ENCODE measurements at regions not wholly inside any gene's neighbourhood (a gene's known extent, or its start where the extent isn't known, plus 50 kb on each side); places are given as distances from the start of the nearest gene placed in this dataset.

DNA sequence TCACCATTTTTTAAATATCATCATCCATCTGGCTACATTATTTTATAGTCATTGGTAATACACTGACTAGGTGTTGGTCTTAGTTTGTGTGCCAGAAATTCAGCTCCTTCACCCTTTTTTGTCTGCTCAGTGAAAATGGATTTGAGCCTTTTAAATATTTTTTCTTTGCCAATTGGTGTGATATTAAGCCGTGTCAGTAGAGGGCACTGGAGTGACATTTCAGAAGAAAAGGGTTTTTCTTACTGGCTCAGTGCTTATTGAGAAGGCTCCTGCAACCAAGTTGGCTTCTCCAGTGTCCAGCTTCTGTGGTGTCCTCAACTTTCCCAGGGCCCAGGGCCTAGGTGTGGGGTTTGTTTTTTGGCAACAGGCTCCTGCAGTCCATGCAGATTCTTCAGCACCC, 546.6 kb downstream of the DACH1 start:
- no peak for TF ChIP-seq POLR2AphosphoS5 (IDR thresholded peaks at IDR 0.05; ENCODE audit: insufficient read depth, low read depth, low read length)
- peak; percentile 18 to 49 for TF ChIP-seq CTCF (IDR thresholded peaks at IDR 0.05; ENCODE audit: extremely low read depth in 1 of 2, insufficient read depth in 1 of 2, low read depth in 1 of 2, low read length in 2 of 2)
- no peak for TF ChIP-seq FOS (IDR thresholded peaks at IDR 0.05; ENCODE audit: borderline replicate concordance, insufficient read depth, low read length)
- no peak for TF ChIP-seq EZH2 (IDR thresholded peaks at IDR 0.05; ENCODE audit: borderline replicate concordance, low read depth, low read length, severe bottlenecking)
- TF ChIP-seq JUN (IDR thresholded peaks at IDR 0.05; ENCODE audit: borderline replicate concordance, insufficient read depth, insufficient read length, low read depth) = no peak
- TF ChIP-seq GATA2 (IDR thresholded peaks at IDR 0.05; ENCODE audit: insufficient read depth, insufficient read length, low read depth, low read length) = no peak
- TF ChIP-seq POLR2A (IDR thresholded peaks at IDR 0.05; ENCODE audit: low read depth, low read length) = no peak
- TF ChIP-seq MAX (IDR thresholded peaks at IDR 0.05; ENCODE audit: insufficient read depth, insufficient read length) = no peak
- no peak for TF ChIP-seq MYC (IDR thresholded peaks at IDR 0.05; ENCODE audit: low read depth, low read length)
